Endothelial cell of umbilical vein (primary cell): ENCODE measurements at regions not wholly inside any gene's neighbourhood (a gene's known extent, or its start where the extent isn't known, plus 50 kb on each side); places are given as distances from the start of the nearest gene placed in this dataset.

Experiments used
- BruUV-seq: library from RNA; stranded (reverse); fragments of 400-500 nt; replicated peaks from 2 replicates; lab custom pipeline; 2021; lab: Mats Ljungman, UMichigan
- CTCF ChIA-PET: fragments of 300-600, 350-600 bp; sonication (Branson Sonifier 250); formaldehyde crosslinking; loops from one replicate; lab custom pipeline; 2021; ENCODE audit warnings: antibody characterized with exemption, inconsistent platforms; lab: Charles Lee
- POLR2A ChIA-PET: fragments of 300-600, 350-600 bp; sonication (Branson Sonifier 250); formaldehyde crosslinking; loops from one replicate; lab custom pipeline; 2021; ENCODE audit warnings: antibody characterized with exemption, inconsistent platforms; lab: Charles Lee
- DNase-seq: peaks from one replicate; pipeline ENCODE4 v3.0.0-alpha.2; 2011; ENCODE audit warnings: low read depth, low spot score
- FAIRE-seq: peaks from 2 replicates; lab custom pipeline; 2011; peaks lifted over from hg19 to GRCh38; lab: Jason Lieb, UNC
- H2AFZ ChIP-seq: 2 replicates; pipeline ENCODE4 v1.6.0; 2012; ENCODE audit warnings: low read depth, low read length, control low read depth, inconsistent platforms
- H3K27ac ChIP-seq: 2 replicates; pipeline ENCODE4 v1.5.1; 2011; ENCODE audit warnings: low read depth, mild to moderate bottlenecking, control low read depth, low read length, moderate library complexity; ENCODE audit not compliant: insufficient read depth
- H3K27me3 ChIP-seq, 2 experiments: 2 replicates each; pipeline versions ENCODE4 v1.6.0 to v1.6.1; 2011; ENCODE audit warnings: low read length in 2 of 2, mixed read lengths in 1 of 2; ENCODE audit not compliant: control insufficient read depth in 2 of 2, insufficient read depth in 2 of 2
- H3K36me3 ChIP-seq, 2 experiments: 2 replicates in 1 of 2; 3 replicates in 1 of 2; pipeline ENCODE4 v1.5.1; 2011; ENCODE audit warnings: low read length in 2 of 2, mild to moderate bottlenecking in 1 of 2, moderate library complexity in 1 of 2; ENCODE audit not compliant: control insufficient read depth in 2 of 2, insufficient read depth in 2 of 2; ENCODE audit errors: extremely low read depth in 1 of 2
- H3K4me1 ChIP-seq: 3 replicates; pipeline ENCODE4 v1.5.1; 2011; ENCODE audit warnings: mild to moderate bottlenecking, low read length; ENCODE audit not compliant: control insufficient read depth, insufficient read depth; ENCODE audit errors: extremely low read depth
- H3K4me2 ChIP-seq: 2 replicates; pipeline ENCODE4 v1.6.1; 2011; ENCODE audit warnings: low read length, control low read depth, mixed read lengths; ENCODE audit not compliant: insufficient read depth
- H3K4me3 ChIP-seq, 3 experiments: fragments of 200-600 bp in 1 of 3; sonication (generic), shearing (Covaris generic) in 1 of 3; replicated peaks in 1 of 3; 2 replicates each; pipeline ENCODE4 v1.5.1; 2011 to 2016; ENCODE audit warnings: control low read depth in 3 of 3, low read length in 3 of 3, mild to moderate bottlenecking in 2 of 3, inconsistent platforms in 1 of 3, low read depth in 1 of 3, moderate library complexity in 1 of 3; ENCODE audit not compliant: insufficient read depth in 1 of 3
- H3K79me2 ChIP-seq: 2 replicates; pipeline ENCODE4 v1.6.0; 2012; ENCODE audit warnings: low read length, inconsistent platforms; ENCODE audit not compliant: control insufficient read depth, insufficient read depth
- H3K9ac ChIP-seq: replicated peaks from 2 replicates; pipeline ENCODE3; 2011; ENCODE audit warnings: low read length, control low read depth; ENCODE audit not compliant: insufficient read depth; ENCODE audit errors: extremely low read depth
- H3K9me1 ChIP-seq: replicated peaks from 3 replicates; pipeline ENCODE4 v1.6.0; 2011; ENCODE audit warnings: mild to moderate bottlenecking, low read length; ENCODE audit not compliant: control insufficient read depth, insufficient read depth; ENCODE audit errors: extremely low read depth
- H3K9me3 ChIP-seq: replicated peaks from 2 replicates; pipeline ENCODE4 v1.5.1; 2012; ENCODE audit warnings: low read length, inconsistent platforms; ENCODE audit not compliant: control insufficient read depth, insufficient read depth
- H4K20me1 ChIP-seq: replicated peaks from 2 replicates; pipeline ENCODE3; 2011; ENCODE audit warnings: mild to moderate bottlenecking, low read length; ENCODE audit not compliant: control insufficient read depth, insufficient read depth; ENCODE audit errors: extremely low read depth
- EZH2 ChIP-seq: IDR thresholded peaks from 2 replicates; pipeline ENCODE4 v1.6.1; 2012; ENCODE audit warnings: borderline replicate concordance, low read depth, mild to moderate bottlenecking, moderate library complexity, low read length, inconsistent platforms; ENCODE audit not compliant: severe bottlenecking
- FOS ChIP-seq: IDR thresholded peaks from 2 replicates; pipeline ENCODE4 v1.6.1; 2011; ENCODE audit warnings: mild to moderate bottlenecking, low read length, moderate library complexity, borderline replicate concordance; ENCODE audit not compliant: insufficient read depth
- GATA2 ChIP-seq: IDR thresholded peaks from 2 replicates; pipeline ENCODE4 v1.7.0; 2011; ENCODE audit warnings: low read depth, mild to moderate bottlenecking, moderate library complexity, mixed read lengths, low read length; ENCODE audit not compliant: insufficient read length, insufficient read depth
- JUN ChIP-seq: IDR thresholded peaks from 2 replicates; pipeline ENCODE4 v1.6.1; 2011; ENCODE audit warnings: borderline replicate concordance, low read depth; ENCODE audit not compliant: insufficient read length, insufficient read depth
- MAX ChIP-seq: IDR thresholded peaks from 2 replicates; pipeline ENCODE4 v1.6.1; 2011; ENCODE audit not compliant: insufficient read depth, insufficient read length
- MYC ChIP-seq: IDR thresholded peaks from one replicate; pipeline ENCODE4 v1.6.1; 2011; ENCODE audit warnings: mild to moderate bottlenecking, low read depth, low read length
- POLR2A ChIP-seq: IDR thresholded peaks from 2 replicates; pipeline ENCODE4 v1.6.1; 2012; ENCODE audit warnings: low read depth, mild to moderate bottlenecking, control low read depth, low read length
- POLR2AphosphoS5 ChIP-seq: IDR thresholded peaks from 2 replicates; pipeline ENCODE4 v1.6.1; 2012; ENCODE audit warnings: low read depth, mild to moderate bottlenecking, control low read depth, low read length, moderate library complexity; ENCODE audit not compliant: insufficient read depth
- dilution Hi-C: fragments of 300-500 bp; cut with MboI; formaldehyde crosslinking; loops from one replicate; pipeline ENCODE4 v1.15.0; 2019; ENCODE audit warnings: low sequenced_read_pairs; ENCODE audit not compliant: extremely low pct_ligation_motif_present
- intact Hi-C: fragments of 100-400 bp; cut with micrococcal nuclease; formaldehyde crosslinking; loops from one replicate; pipeline ENCODE4 v1.10.0; 2022
- TF ChIP-seq, protein P1 (sequence below), 2 donors: IDR thresholded peaks; 1 replicate in 1 of 2; 2 replicates in 1 of 2; pipeline ENCODE4 v1.5.1; 2011; ENCODE audit warnings: low read length in 2 of 2, mild to moderate bottlenecking in 2 of 2, moderate library complexity in 2 of 2, control low read depth in 1 of 2, inconsistent platforms in 1 of 2, low read depth in 1 of 2; ENCODE audit not compliant: insufficient read depth in 1 of 2; ENCODE audit errors: extremely low read depth in 1 of 2

- H3K4me2 ChIP-seq = no peak overlapping the region
- FAIRE-seq (no peak), DNase-seq (no peak)
- H3K27me3 ChIP-seq = no peaks in the 10 kb centered on the region
- no peaks in the 10 kb centered on the region for H3K79me2 ChIP-seq
- H3K4me1 ChIP-seq = no peaks in the 10 kb centered on the region
- no peaks in the 10 kb centered on the region for H3K9me3 ChIP-seq
- no peak overlapping the region for H2AFZ ChIP-seq
- intact Hi-C loops (no loop called here), dilution Hi-C loops (no loop called here)
- BruUV-seq = no TSS peak
- ChIA-PET CTCF (no interaction called here), POLR2A (no interaction called here)
- H3K9ac ChIP-seq = no peak overlapping the region
- no peaks in the 10 kb centered on the region for H3K36me3 ChIP-seq
- no peaks in the 10 kb centered on the region for H4K20me1 ChIP-seq
- TF ChIP-seq MYC (no peak), EZH2 (no peak)
- no peak overlapping the region for H3K27ac ChIP-seq
- no peaks in the 10 kb centered on the region for H3K9me1 ChIP-seq
- H3K4me3 ChIP-seq = no peak overlapping the region
Measured at GRCh38 chr16:74153773-74154172, 142.8 kb upstream of the PSMD7 start.

DNA sequence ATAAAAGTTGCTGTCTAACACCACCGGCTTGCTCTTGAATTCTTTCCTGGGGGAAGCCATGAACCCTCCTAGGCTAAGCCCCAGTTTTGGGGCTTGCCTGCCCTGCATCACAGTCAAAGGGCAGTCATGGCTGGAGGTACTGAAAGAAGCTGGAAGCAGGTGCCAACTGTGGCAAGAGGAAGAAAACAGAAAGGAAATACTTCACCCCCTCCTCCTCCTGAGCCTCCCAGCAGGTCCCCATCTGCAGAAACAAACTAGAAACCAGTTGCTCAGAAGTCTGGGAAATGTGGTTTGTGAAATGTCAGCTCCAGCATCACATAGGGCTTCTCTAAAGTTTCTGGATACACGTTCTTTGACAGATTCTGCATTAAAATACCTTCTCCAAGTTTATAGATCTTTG, 150.0 kb upstream of the PSMD7 start:
- FAIRE-seq = no peak
- TF ChIP-seq MAX = no peak
- no peak for TF ChIP-seq MYC
- no peak for TF ChIP-seq EZH2
- no peak for TF ChIP-seq FOS
- no peak for TF ChIP-seq GATA2
- TF ChIP-seq POLR2AphosphoS5 = no peak
- TF ChIP-seq JUN = no peak
- TF ChIP-seq POLR2A = no peak
- TF ChIP-seq, protein P1, sequence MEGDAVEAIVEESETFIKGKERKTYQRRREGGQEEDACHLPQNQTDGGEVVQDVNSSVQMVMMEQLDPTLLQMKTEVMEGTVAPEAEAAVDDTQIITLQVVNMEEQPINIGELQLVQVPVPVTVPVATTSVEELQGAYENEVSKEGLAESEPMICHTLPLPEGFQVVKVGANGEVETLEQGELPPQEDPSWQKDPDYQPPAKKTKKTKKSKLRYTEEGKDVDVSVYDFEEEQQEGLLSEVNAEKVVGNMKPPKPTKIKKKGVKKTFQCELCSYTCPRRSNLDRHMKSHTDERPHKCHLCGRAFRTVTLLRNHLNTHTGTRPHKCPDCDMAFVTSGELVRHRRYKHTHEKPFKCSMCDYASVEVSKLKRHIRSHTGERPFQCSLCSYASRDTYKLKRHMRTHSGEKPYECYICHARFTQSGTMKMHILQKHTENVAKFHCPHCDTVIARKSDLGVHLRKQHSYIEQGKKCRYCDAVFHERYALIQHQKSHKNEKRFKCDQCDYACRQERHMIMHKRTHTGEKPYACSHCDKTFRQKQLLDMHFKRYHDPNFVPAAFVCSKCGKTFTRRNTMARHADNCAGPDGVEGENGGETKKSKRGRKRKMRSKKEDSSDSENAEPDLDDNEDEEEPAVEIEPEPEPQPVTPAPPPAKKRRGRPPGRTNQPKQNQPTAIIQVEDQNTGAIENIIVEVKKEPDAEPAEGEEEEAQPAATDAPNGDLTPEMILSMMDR (IDR thresholded peaks at IDR 0.05; ENCODE audit: extremely low read depth in 1 of 2, insufficient read depth in 1 of 2, low read depth in 1 of 2, low read length in 2 of 2) = no peak
- Histone ChIP-seq H3K4me1 (no peaks in the 10 kb centered on the region), H4K20me1 (no peaks in the 10 kb centered on the region), H3K9me3 (no peaks in the 10 kb centered on the region), H3K9me1 (no peaks in the 10 kb centered on the region), H3K4me3 (no peak overlapping the region), H3K9ac (no peak overlapping the region), H3K36me3 (no peaks in the 10 kb centered on the region), H3K79me2 (no peaks in the 10 kb centered on the region), H2AFZ (no peak overlapping the region), H3K4me2 (no peak overlapping the region), H3K27me3 (no peaks in the 10 kb centered on the region), H3K27ac (no peak overlapping the region)
- intact Hi-C loops (no loop called here), dilution Hi-C loops (no loop called here)
- POLR2A ChIA-PET = no interaction called here
- no peak for DNase-seq
- BruUV-seq = no TSS peak
- CTCF ChIA-PET = no interaction called here
